PC-9 (cell line): ENCODE measurements at regions not wholly inside any gene's neighbourhood (a gene's known extent, or its start where the extent isn't known, plus 50 kb on each side); places are given as distances from the start of the nearest gene placed in this dataset.

Source experiments
- BruUV-seq: library from RNA; stranded (reverse); fragments of 400-500 nt; replicated peaks from 2 replicates; lab custom pipeline; 2021; lab: Mats Ljungman, UMichigan
- CTCF ChIA-PET: fragments of 300-600 bp; sonication (Branson Sonifier 250); formaldehyde crosslinking; loops from one replicate; lab custom pipeline; 2022; ENCODE audit warnings: antibody characterized with exemption; lab: Charles Lee
- POLR2A ChIA-PET: fragments of 300-600 bp; sonication (Branson Sonifier 250); formaldehyde crosslinking; loops from one replicate; lab custom pipeline; 2022; ENCODE audit warnings: antibody characterized with exemption; ENCODE audit not compliant: unreplicated experiment; lab: Charles Lee
- DNase-seq, 2 experiments: peaks; one replicate each; pipeline versions ENCODE4 v3.0.0 to v3.0.0-alpha.2; 2015 to 2022; ENCODE audit warnings: mixed read lengths in 1 of 2
- H2AFZ ChIP-seq: fragments of 200-600 bp; sonication (generic); 2 replicates; pipeline ENCODE4 v1.8.1; 2017; ENCODE audit warnings: antibody characterized with exemption
- H3F3A ChIP-seq: fragments of 200-600 bp; sonication (generic); 2 replicates; pipeline ENCODE4 v1.8.1; 2017; ENCODE audit warnings: antibody characterized with exemption, mild to moderate bottlenecking, low read depth; ENCODE audit not compliant: insufficient read depth
- H3K27ac ChIP-seq: fragments of 200-600 bp; sonication (generic); 2 replicates; pipeline ENCODE4 v1.6.1; 2016; ENCODE audit warnings: mixed run types
- H3K27me3 ChIP-seq: fragments of 200-600 bp; sonication (generic); 2 replicates; pipeline ENCODE4 v1.6.1; 2016; ENCODE audit warnings: low read depth, mixed run types; ENCODE audit not compliant: insufficient read depth
- H3K36me3 ChIP-seq: fragments of 200-600 bp; sonication (generic); 2 replicates; pipeline ENCODE4 v1.6.1; 2016; ENCODE audit warnings: low read depth, mixed run types
- H3K4me1 ChIP-seq: fragments of 200-600 bp; sonication (generic); replicated peaks from 2 replicates; pipeline ENCODE4 v1.6.1; 2016; ENCODE audit warnings: mixed run types; ENCODE audit not compliant: insufficient read depth
- H3K4me2 ChIP-seq: fragments of 200-600 bp; sonication (generic); 2 replicates; pipeline ENCODE4 v1.6.1; 2017; ENCODE audit warnings: mixed run types
- H3K4me3 ChIP-seq: fragments of 200-600 bp; sonication (generic); 2 replicates; pipeline ENCODE4 v1.6.1; 2016; ENCODE audit warnings: mixed run types
- H3K79me2 ChIP-seq: fragments of 200-600 bp; sonication (generic); 2 replicates; pipeline ENCODE4 v1.6.1; 2017; ENCODE audit warnings: low read depth, mixed run types
- H3K9me2 ChIP-seq: fragments of 200-600 bp; sonication (generic); 2 replicates; pipeline ENCODE4 v1.8.1; 2017; ENCODE audit warnings: mild to moderate bottlenecking; ENCODE audit not compliant: insufficient read depth
- H3K9me3 ChIP-seq: fragments of 200-600 bp; sonication (generic); 2 replicates; pipeline ENCODE4 v1.8.1; 2016; ENCODE audit warnings: low read depth; ENCODE audit not compliant: insufficient read depth
- H4K20me1 ChIP-seq: fragments of 200-600 bp; sonication (generic); 2 replicates; pipeline ENCODE4 v1.8.1; 2017; ENCODE audit not compliant: insufficient read depth
- EZH2 ChIP-seq: fragments of 200-600 bp; sonication (generic); IDR thresholded peaks from 2 replicates; pipeline ENCODE4 v1.8.0; 2017; ENCODE audit warnings: antibody characterized with exemption, low read depth
- intact Hi-C: fragments of 100-400 bp; cut with micrococcal nuclease; formaldehyde crosslinking; loops from one replicate; pipeline ENCODE4 v1.10.0; 2022; ENCODE audit not compliant: unreplicated experiment
- TF ChIP-seq, protein P1 (sequence below): fragments of 200-600 bp; sonication (generic); conservative IDR thresholded peaks from 2 replicates; pipeline ENCODE4 v1.6.1; 2017; ENCODE audit warnings: mixed run types, antibody characterized with exemption, mild to moderate bottlenecking, moderate library complexity

DNA sequence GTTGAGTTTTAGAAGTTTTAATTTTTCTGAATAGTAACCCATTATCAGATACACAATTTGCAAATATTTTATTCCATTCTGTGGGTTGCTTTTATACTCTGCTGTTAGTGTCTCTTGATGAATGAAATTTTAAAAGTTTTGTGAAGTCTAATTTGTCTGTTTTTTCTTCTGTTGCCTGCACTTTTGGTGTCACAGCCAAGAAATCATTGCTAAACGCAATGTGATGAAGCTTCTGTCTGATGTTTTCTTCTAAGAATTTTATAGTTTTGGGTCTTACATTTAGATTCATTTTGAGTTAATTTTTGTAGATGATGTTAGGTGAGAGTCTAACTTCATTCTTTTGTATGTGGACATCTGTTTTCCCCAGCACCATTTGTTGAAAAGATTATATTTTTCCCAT is 330.0 kb upstream of the FOXK1 start:
- no peak for DNase-seq
- Histone ChIP-seq H3K9me3 (no peaks in the 10 kb centered on the region), H3K4me2 (no peak overlapping the region), H3K36me3 (no peaks in the 10 kb centered on the region), H4K20me1 (no peaks in the 10 kb centered on the region; the same call in 1 of the 2 replicates), H3F3A (no peaks in the 10 kb centered on the region), H3K9me2 (no peaks in the 10 kb centered on the region), H2AFZ (no peak overlapping the region), H3K4me1 (no peaks in the 10 kb centered on the region), H3K27ac (no peak overlapping the region), H3K79me2 (no peaks in the 10 kb centered on the region), H3K27me3 (peaks cover 50% of the 10 kb centered on the region), H3K4me3 (no peak overlapping the region)
- intact Hi-C loops = no loop called here
- BruUV-seq = no TSS peak
- ChIA-PET CTCF (no interaction called here), POLR2A (no interaction called here)
- no peak for TF ChIP-seq EZH2
- TF ChIP-seq, protein P1, sequence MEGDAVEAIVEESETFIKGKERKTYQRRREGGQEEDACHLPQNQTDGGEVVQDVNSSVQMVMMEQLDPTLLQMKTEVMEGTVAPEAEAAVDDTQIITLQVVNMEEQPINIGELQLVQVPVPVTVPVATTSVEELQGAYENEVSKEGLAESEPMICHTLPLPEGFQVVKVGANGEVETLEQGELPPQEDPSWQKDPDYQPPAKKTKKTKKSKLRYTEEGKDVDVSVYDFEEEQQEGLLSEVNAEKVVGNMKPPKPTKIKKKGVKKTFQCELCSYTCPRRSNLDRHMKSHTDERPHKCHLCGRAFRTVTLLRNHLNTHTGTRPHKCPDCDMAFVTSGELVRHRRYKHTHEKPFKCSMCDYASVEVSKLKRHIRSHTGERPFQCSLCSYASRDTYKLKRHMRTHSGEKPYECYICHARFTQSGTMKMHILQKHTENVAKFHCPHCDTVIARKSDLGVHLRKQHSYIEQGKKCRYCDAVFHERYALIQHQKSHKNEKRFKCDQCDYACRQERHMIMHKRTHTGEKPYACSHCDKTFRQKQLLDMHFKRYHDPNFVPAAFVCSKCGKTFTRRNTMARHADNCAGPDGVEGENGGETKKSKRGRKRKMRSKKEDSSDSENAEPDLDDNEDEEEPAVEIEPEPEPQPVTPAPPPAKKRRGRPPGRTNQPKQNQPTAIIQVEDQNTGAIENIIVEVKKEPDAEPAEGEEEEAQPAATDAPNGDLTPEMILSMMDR = no peak

DNA sequence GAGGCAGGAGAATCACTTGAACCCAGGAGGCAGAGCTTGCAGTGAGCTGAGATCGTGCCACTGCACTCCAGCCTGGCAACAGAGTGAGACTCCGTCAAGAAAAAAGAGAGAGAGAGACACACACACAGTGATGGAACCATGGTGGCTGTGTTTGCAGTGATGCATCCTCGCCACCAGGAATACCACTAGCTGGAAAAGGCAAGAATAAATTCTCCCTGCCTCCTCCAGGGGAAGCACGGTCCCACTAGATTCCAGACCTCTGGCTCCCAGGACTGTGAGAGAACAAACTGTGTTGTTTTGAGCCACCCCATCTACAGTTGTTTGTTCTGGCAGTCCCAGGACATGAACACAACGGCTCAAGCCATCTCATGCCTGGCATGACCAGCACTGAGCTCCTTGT is 320.3 kb upstream of the FOXK1 start:
- no peaks in the 10 kb centered on the region for H3K9me3 ChIP-seq
- ChIA-PET POLR2A (no interaction called here), CTCF (no interaction called here)
- peaks cover 48% of the 10 kb centered on the region for H3K27me3 ChIP-seq
- no peak for DNase-seq
- no peak overlapping the region for H3K4me3 ChIP-seq
- H3K4me2 ChIP-seq = no peak overlapping the region
- H3K9me2 ChIP-seq = no peaks in the 10 kb centered on the region
- no peaks in the 10 kb centered on the region for H4K20me1 ChIP-seq
- no TSS peak for BruUV-seq
- no peaks in the 10 kb centered on the region for H3K4me1 ChIP-seq
- no peaks in the 10 kb centered on the region for H3F3A ChIP-seq
- no peaks in the 10 kb centered on the region for H3K36me3 ChIP-seq
- no peak overlapping the region for H3K27ac ChIP-seq
- TF ChIP-seq, protein P1 = no peak
- TF ChIP-seq EZH2 = no peak
- intact Hi-C loops = no loop called here
- no peaks in the 10 kb centered on the region for H3K79me2 ChIP-seq
- H2AFZ ChIP-seq = no peak overlapping the region

DNA sequence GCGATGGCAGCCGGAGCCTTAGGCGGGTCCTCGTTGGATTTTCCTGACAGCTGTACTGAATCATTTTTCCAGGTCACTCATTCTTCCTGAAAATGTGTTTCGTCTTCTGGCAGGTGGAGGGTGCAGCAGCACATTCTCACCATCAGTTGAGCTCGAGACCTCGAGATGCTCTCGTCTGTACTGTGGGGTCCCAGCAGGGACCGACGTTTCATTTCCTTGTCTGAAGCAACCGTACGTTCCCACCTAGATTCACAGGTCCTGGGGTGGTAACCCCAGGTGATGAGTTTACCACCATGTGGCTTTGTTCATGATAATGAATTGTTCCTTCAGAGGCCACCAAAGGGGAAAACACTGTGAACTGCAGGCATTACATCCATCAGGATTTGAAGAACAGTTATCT is 298.5 kb upstream of the FOXK1 start:
- H3K79me2 ChIP-seq = no peaks in the 10 kb centered on the region
- TF ChIP-seq, protein P1 = no peak
- no peak for TF ChIP-seq EZH2
- intact Hi-C loops = no loop called here

More for the DNA sequence above, 298.5 kb upstream of the FOXK1 start:
- Histone ChIP-seq H4K20me1 (no peaks in the 10 kb centered on the region), H3K27me3 (peaks cover 52% of the 10 kb centered on the region), H3K4me3 (no peak overlapping the region), H3K4me2 (no peak overlapping the region), H3K9me3 (0 out of 2 replicates have a peak, but pooled peaks cover under 1% of the 10 kb centered on the region), H3K9me2 (no peaks in the 10 kb centered on the region), H3K36me3 (no peaks in the 10 kb centered on the region), H3F3A (no peaks in the 10 kb centered on the region), H3K27ac (no peak overlapping the region), H3K4me1 (no peaks in the 10 kb centered on the region), H2AFZ (no peak overlapping the region)
- no peak for DNase-seq
- BruUV-seq = no TSS peak
- ChIA-PET CTCF (no interaction called here), POLR2A (no interaction called here)
